ENCODE measurements at regions not wholly inside any gene's neighbourhood (a gene's known extent, or its start where the extent isn't known, plus 50 kb on each side); places are given as distances from the start of the nearest gene placed in this dataset.
"Not testable (repeated sequence)": the region's sequence is repeated elsewhere in the genome, so short reads cannot be mapped to it uniquely, and the experiment has no call there.

- intact Hi-C loops (cut with DNase I), result no loop called here
- DNase-seq (ENCODE audit: low spot score), result no peak
These were observed 319.3 kb downstream of the MDFIC start for GRCh38 chr7:115241151-115241550.

DNA sequence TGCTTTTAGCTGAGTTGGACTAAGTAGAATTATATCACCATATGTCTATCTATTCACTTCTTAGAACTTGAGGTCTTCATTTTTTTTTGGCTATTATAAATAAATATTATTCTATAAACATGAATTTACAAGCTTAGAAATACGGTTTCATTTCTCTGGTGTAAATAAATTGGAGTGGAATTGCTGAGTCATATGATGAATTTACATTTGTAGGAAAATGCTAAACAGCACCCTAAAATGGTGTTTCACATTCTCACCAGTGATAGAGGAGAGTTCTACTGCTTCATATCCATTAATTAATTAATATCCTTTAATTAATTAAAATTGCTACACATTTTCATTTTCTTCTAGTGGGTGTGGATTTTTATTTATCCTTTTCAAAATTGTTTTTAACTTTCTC lies 318.3 kb downstream of the MDFIC start:
- intact Hi-C loops (cut with DNase I), result no loop called here
- no peak for DNase-seq (ENCODE audit: low spot score)

DNA sequence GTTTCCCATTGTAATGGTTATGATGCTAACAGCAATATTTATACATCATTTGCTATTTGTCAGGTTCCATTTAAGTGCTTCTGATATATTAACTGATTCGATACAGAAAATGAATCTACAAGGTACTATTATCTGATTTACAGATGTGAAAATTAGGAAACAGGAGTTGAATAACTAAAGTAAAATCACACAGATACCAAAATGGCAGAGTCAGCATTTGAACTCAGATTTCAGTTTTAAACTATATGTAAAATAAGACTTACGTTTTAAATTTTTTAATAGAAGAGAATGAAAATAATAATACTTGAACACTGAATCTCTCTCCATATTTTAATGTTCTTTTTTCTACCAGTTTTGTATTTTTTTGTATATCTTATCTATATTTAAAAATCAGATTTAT lies 313.2 kb downstream of the MDFIC start:
- no peak for DNase-seq (ENCODE audit: low spot score)
- intact Hi-C loops (cut with DNase I), result no loop called here

DNA sequence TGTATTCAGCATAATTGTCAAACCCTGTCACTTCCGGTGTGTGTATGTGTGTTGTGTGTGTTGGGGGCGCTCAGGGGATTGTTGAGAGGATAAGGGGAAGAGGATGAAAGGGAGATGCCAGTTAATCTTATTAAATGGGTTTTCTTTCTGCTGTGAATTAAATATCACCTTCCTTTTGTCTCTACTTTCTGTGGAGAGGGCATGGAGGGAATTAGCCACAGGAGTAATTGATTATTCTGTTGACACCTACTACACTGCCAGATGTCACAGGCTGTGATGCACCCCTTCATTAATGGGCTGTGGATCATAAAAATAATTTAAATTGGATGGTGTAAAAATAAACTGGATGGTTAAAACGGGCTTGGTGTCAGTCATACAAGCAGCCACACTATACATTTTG lies 311.9 kb downstream of the MDFIC start:
- intact Hi-C loops (cut with DNase I), result no loop called here
- DNase-seq (ENCODE audit: low spot score), result no peak

GRCh38 chr7:115232041-115232440 lies 310.1 kb downstream of the MDFIC start:
- intact Hi-C loops (cut with DNase I), result no loop called here

DNA sequence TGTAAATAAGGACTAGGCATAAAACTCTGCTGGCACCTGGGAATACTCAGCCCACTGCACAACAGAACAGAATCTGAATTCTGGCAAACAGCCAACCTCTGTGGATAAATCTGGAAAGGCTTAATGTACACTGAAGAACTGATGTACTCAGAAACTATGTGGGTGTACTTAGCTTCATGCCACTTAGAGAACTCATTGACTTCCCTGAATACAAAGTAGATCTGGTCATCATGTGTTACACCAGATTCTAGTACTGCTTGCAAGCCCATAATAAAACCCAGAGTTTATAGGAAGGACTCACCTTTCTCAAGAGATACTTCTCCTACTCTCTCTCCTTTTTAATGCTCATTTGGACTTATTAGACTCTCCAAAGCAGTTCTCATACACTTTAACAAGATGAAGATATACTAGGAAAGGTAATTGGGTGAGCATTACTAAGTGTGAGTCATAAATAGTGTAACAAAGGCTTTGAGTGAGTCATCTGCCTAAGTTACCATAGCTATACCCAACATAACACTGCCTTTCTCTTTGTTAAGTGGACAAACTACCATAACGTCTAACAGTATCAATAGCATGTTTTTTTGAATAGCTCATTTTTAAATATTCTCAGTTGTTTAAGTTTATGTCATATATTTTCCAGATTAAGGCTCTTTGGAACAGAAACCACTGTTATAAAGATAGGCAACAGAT lies 309.1 kb downstream of the MDFIC start:
- intact Hi-C loops (cut with DNase I), result no loop called here
- DNase-seq (ENCODE audit: low spot score), result no peak

More at GRCh38 chr7:115232041-115232440, 310.1 kb downstream of the MDFIC start:
- no peak for DNase-seq (ENCODE audit: low spot score)

GRCh38 chr7:115229401-115230105 lies 307.7 kb downstream of the MDFIC start:
- intact Hi-C loops (cut with DNase I), result no loop called here
- no peak for DNase-seq (ENCODE audit: low spot score)

DNA sequence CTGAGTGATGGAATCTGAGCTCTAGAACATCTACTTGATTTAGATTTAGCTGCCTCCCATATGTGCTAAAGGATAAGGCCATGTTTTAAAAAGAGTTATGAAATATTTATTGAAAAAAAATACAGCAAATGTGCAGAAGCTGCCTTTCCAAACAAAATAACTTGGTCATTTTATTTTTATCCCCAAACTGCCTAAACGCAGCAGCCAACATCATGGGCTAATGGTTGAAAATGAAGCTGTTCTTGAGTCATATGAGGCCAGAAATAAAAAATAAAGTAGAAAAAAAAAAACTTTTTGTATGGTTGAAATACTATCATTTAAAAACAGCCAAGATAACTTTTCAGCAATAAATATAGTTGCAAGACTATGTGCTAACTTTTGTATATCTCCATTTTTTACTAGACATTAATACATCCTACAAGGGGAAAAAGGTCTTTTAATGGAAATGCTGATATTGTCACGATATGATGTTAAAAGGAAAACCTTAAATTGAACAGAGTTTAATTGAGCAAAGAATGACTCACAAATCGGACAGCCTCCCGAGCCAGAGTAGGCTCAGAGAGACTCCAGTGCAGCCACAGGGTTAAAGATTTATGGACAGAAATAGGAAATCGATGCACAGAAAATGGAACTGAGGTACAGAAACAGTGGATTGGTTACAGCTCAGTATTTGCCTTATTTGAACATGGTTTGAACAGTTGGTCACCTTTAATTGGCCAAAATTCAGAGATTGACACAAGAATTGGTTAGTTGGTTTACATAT lies 305.8 kb downstream of the MDFIC start:
- intact Hi-C loops (cut with DNase I), result no loop called here
- no peak for DNase-seq (ENCODE audit: low spot score)

- no peak for DNase-seq (ENCODE audit: low spot score)
- intact Hi-C loops (cut with DNase I), result no loop called here
These were observed 304.5 kb downstream of the MDFIC start for GRCh38 chr7:115226410-115226809.

DNA sequence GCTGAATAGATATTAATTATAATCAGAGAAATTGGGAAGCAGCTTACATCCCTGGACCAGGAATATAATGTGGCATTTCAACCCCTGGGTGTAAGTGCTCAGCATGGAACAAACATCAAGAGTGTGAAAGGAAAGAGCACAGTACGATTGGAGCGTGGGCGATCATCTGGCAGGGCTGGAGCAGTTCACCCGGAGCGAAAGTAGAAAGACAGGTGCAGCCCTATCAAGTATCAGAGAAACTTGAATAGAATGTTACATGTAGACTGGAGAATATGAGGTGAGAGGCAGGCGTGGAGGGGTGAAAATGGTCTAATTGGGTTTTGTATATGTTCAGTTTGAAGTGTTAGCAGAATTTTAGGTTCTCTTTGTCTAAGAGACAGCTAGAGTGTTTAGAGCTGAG lies 303.0 kb downstream of the MDFIC start:
- DNase-seq (ENCODE audit: low spot score), result no peak
- intact Hi-C loops (cut with DNase I), result no loop called here

GRCh38 chr7:115223959-115224358 lies 302.1 kb downstream of the MDFIC start:
- intact Hi-C loops (cut with DNase I), result no loop called here

GRCh38 chr7:115221456-115221855 lies 299.6 kb downstream of the MDFIC start:
- intact Hi-C loops (cut with DNase I), result no loop called here
- DNase-seq (ENCODE audit: low spot score), result no peak

More at GRCh38 chr7:115223959-115224358, 302.1 kb downstream of the MDFIC start:
- DNase-seq (ENCODE audit: low spot score), result no peak

DNA sequence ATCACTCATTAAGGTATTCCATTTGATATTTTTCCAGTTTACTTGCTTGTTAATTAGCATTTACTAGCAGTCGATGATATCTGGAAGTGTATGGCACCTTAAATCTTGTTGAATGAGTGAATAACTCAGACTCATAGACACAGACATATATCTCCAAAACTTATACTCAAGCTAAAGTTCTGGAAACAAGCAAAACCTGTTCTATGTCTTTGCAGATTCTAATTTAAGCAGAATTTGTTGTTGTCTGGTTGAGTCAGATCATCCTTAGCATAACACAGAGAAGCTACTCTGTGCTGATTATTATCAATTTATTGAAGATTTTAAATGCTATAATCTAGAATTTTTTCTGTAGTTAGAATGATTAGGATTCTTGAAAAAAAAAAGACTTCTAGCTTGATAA lies 296.2 kb downstream of the MDFIC start:
- no peak for DNase-seq (ENCODE audit: low spot score)
- intact Hi-C loops (cut with DNase I), result loop anchor here (10.0 kb wide), 1 partner anchor 233 kb away; no protein-coding TSS in a partner anchor

GRCh38 chr7:115217373-115217772 lies 295.5 kb downstream of the MDFIC start:
- no peak for DNase-seq (ENCODE audit: low spot score)
- intact Hi-C loops (cut with DNase I), result loop anchor here (10.0 kb wide), 1 partner anchor 233 kb away; no protein-coding TSS in a partner anchor

GRCh38 chr7:115216652-115217051 lies 294.8 kb downstream of the MDFIC start:
- DNase-seq (ENCODE audit: low spot score), result no peak
- intact Hi-C loops (cut with DNase I), result loop anchor here (10.0 kb wide), 1 partner anchor 232 kb away; no protein-coding TSS in a partner anchor

DNA sequence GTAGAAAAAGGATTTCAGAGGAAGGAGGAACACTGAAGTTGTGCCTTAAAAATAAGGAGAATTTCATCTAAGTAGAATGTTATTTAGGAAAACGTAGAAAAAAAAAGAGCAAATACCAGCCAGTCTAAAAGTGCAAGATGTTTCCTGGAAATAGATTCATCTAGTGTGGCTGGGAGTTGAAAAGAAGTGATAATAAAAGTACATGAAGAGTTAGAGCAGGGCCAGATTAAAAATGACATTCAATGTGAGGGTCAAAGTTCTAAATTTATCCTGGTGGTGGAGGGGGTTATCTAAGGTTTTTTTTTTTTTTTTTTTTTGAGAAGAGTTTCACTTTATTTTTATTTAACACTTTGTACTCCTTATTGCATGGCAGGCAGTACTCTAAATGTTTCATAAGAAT lies 289.3 kb downstream of the MDFIC start:
- no peak for DNase-seq (ENCODE audit: low spot score)
- intact Hi-C loops (cut with DNase I), result loop anchor here (5.0 to 10.0 kb wide), 2 partner anchors 226 to 344 kb away; no protein-coding TSS in a partner anchor

GRCh38 chr7:115210552-115210951 lies 288.7 kb downstream of the MDFIC start:
- intact Hi-C loops (cut with DNase I), result loop anchor here (5.0 to 10.0 kb wide), 2 partner anchors 226 to 343 kb away; no protein-coding TSS in a partner anchor
- no peak for DNase-seq (ENCODE audit: low spot score)

DNA sequence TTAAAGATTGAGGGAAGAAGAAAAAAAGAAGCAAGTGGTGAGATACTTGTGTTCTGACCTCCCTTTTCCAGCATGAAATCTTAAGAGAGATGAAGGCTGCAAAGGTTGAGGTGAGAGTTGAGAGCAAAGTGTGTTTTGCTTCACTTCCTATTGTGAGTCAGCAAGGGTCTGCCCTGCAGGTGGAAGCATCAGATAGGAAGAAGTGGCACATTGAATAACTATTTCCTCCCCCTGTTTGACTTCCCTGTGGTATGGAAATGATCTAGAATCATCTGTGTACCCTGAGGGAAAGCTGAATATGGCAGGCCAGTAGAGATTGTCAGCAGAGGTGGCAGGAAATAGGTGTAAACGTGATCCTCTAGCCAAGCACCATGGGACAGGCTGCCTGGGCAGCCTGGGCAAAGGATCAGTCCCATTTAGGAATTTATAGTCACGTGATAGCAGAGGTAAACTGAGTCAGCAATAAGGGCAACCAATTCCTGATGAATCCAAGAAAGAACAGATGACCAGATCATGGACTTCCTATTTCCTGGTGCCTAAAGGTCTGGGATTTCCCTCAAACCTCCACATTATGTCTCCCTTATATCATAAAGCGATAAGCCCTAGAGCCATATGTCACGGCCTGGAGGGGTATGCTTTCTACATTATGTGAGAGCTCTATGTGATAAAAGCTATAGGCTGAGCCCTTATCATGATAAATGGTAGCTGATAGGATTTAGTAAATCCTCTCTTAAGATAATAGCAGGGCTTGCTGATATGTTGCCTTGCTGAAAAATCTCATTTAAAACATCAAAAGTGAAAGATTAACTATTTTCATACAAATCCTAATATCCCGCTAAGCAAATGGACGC lies 287.0 kb downstream of the MDFIC start:
- DNase-seq (ENCODE audit: low spot score), result no peak
- intact Hi-C loops (cut with DNase I), result no loop called here

GRCh38 chr7:115206374-115206773 lies 284.5 kb downstream of the MDFIC start:
- intact Hi-C loops (cut with DNase I); DNase-seq (ENCODE audit: low spot score): not testable (repeated sequence)
